ENCODE measurements at regions not wholly inside any gene's neighbourhood (a gene's known extent, or its start where the extent isn't known, plus 50 kb on each side); places are given as distances from the start of the nearest gene placed in this dataset.

- no peaks in the 10 kb centered on the region for H3K27me3 Mint-ChIP-seq (ENCODE audit: low read depth)
- no peaks in the 10 kb centered on the region for H3K4me1 Mint-ChIP-seq (ENCODE audit: low read depth)
- no peak overlapping the region for H3K27ac Mint-ChIP-seq
- ATAC-seq (replicated peaks in 1 of 2) (no peak), DNase-seq (no peak)
- H3K36me3 Mint-ChIP-seq (ENCODE audit: insufficient read depth in 2 of 2), result no peaks in the 10 kb centered on the region
- H3K9me3 Mint-ChIP-seq, result peaks cover 0 to 3% of the 10 kb centered on the region in 2 donors
- no peak overlapping the region for H3K4me3 Mint-ChIP-seq
Observed at GRCh38 chr2:129062146-129062912, 743.7 kb upstream of the HS6ST1 start.

GRCh38 chr2:129067070-129067469 lies 748.4 kb upstream of the HS6ST1 start:
- Mint-ChIP-seq H3K27ac (no peak overlapping the region), H3K9me3 (peaks cover 0 to 3% of the 10 kb centered on the region in 2 donors), H3K36me3 (ENCODE audit: insufficient read depth in 2 of 2) (no peaks in the 10 kb centered on the region), H3K4me3 (no peak overlapping the region), H3K4me1 (ENCODE audit: low read depth) (no peaks in the 10 kb centered on the region), H3K27me3 (ENCODE audit: low read depth) (no peaks in the 10 kb centered on the region)
- DNase-seq (no peak), ATAC-seq (replicated peaks in 1 of 2) (no peak)

- H3K4me1 Mint-ChIP-seq (ENCODE audit: low read depth), result no peaks in the 10 kb centered on the region
- no peak for ATAC-seq (replicated peaks in 1 of 2)
- no peaks in the 10 kb centered on the region for H3K27me3 Mint-ChIP-seq (ENCODE audit: low read depth)
- DNase-seq, result no peak
- H3K9me3 Mint-ChIP-seq, result peaks cover 0 to under 1% of the 10 kb centered on the region in 2 donors
- no peaks in the 10 kb centered on the region for H3K36me3 Mint-ChIP-seq (ENCODE audit: insufficient read depth in 2 of 2)
- no peak overlapping the region for H3K4me3 Mint-ChIP-seq
- H3K27ac Mint-ChIP-seq, result no peak overlapping the region
Observed at GRCh38 chr2:129067953-129068352, 749.3 kb upstream of the HS6ST1 start.

GRCh38 chr2:129068543-129068942 lies 749.9 kb upstream of the HS6ST1 start:
- no peaks in the 10 kb centered on the region for H3K4me1 Mint-ChIP-seq (ENCODE audit: low read depth)
- no peak overlapping the region for H3K27ac Mint-ChIP-seq
- H3K27me3 Mint-ChIP-seq (ENCODE audit: low read depth), result no peaks in the 10 kb centered on the region
- H3K36me3 Mint-ChIP-seq (ENCODE audit: insufficient read depth in 2 of 2), result no peaks in the 10 kb centered on the region
- ATAC-seq (replicated peaks in 1 of 2), result no peak
- no peaks in the 10 kb centered on the region for H3K9me3 Mint-ChIP-seq
- DNase-seq, result no peak
- H3K4me3 Mint-ChIP-seq, result no peak overlapping the region

- Mint-ChIP-seq H3K9me3 (no peaks in the 10 kb centered on the region), H3K27ac (no peak overlapping the region), H3K27me3 (ENCODE audit: low read depth) (no peaks in the 10 kb centered on the region), H3K4me3 (no peak overlapping the region), H3K4me1 (ENCODE audit: low read depth) (no peaks in the 10 kb centered on the region), H3K36me3 (ENCODE audit: insufficient read depth in 2 of 2) (no peaks in the 10 kb centered on the region)
- DNase-seq, result no peak
- ATAC-seq (replicated peaks in 1 of 2), result no peak
Observed at GRCh38 chr2:129069875-129070594, 751.4 kb upstream of the HS6ST1 start.

- no peak overlapping the region for H3K4me3 Mint-ChIP-seq
- no peaks in the 10 kb centered on the region for H3K27me3 Mint-ChIP-seq (ENCODE audit: low read depth)
- no peaks in the 10 kb centered on the region for H3K9me3 Mint-ChIP-seq
- ATAC-seq (replicated peaks in 1 of 2) (no peak), DNase-seq (no peak)
- no peak overlapping the region for H3K27ac Mint-ChIP-seq
- H3K36me3 Mint-ChIP-seq (ENCODE audit: insufficient read depth in 2 of 2), result no peaks in the 10 kb centered on the region
- no peaks in the 10 kb centered on the region for H3K4me1 Mint-ChIP-seq (ENCODE audit: low read depth)
Observed at GRCh38 chr2:129070663-129071062, 752.0 kb upstream of the HS6ST1 start.

GRCh38 chr2:129071531-129071930 lies 752.9 kb upstream of the HS6ST1 start:
- Mint-ChIP-seq H3K27me3 (ENCODE audit: low read depth) (no peaks in the 10 kb centered on the region), H3K9me3 (no peaks in the 10 kb centered on the region)
- ATAC-seq (replicated peaks in 1 of 2), result no peak

GRCh38 chr2:129074298-129074920 lies 755.7 kb upstream of the HS6ST1 start:
- H3K4me1 Mint-ChIP-seq (ENCODE audit: low read depth), result no peaks in the 10 kb centered on the region
- H3K36me3 Mint-ChIP-seq (ENCODE audit: insufficient read depth in 2 of 2), result no peaks in the 10 kb centered on the region

More at GRCh38 chr2:129071531-129071930, 752.9 kb upstream of the HS6ST1 start:
- no peaks in the 10 kb centered on the region for H3K4me1 Mint-ChIP-seq (ENCODE audit: low read depth)
- H3K27ac Mint-ChIP-seq, result no peak overlapping the region
- no peak for DNase-seq
- H3K4me3 Mint-ChIP-seq, result no peak overlapping the region
- no peaks in the 10 kb centered on the region for H3K36me3 Mint-ChIP-seq (ENCODE audit: insufficient read depth in 2 of 2)

GRCh38 chr2:129078548-129078947 lies 759.9 kb upstream of the HS6ST1 start:
- Mint-ChIP-seq H3K9me3 (no peaks in the 10 kb centered on the region), H3K4me3 (no peak overlapping the region), H3K4me1 (ENCODE audit: low read depth) (no peaks in the 10 kb centered on the region), H3K27me3 (ENCODE audit: low read depth) (no peaks in the 10 kb centered on the region), H3K36me3 (ENCODE audit: insufficient read depth in 2 of 2) (no peaks in the 10 kb centered on the region), H3K27ac (no peak overlapping the region)
- DNase-seq (no peak), ATAC-seq (replicated peaks in 1 of 2) (no peak)

More at GRCh38 chr2:129074298-129074920, 755.7 kb upstream of the HS6ST1 start:
- no peaks in the 10 kb centered on the region for H3K27me3 Mint-ChIP-seq (ENCODE audit: low read depth)
- no peak for ATAC-seq (replicated peaks in 1 of 2)
- no peak for DNase-seq
- H3K4me3 Mint-ChIP-seq, result no peak overlapping the region
- no peaks in the 10 kb centered on the region for H3K9me3 Mint-ChIP-seq
- H3K27ac Mint-ChIP-seq, result no peak overlapping the region

GRCh38 chr2:129080715-129081476 lies 762.2 kb upstream of the HS6ST1 start:
- Mint-ChIP-seq H3K4me1 (ENCODE audit: low read depth) (no peaks in the 10 kb centered on the region), H3K27ac (no peak overlapping the region), H3K36me3 (ENCODE audit: insufficient read depth in 2 of 2) (no peaks in the 10 kb centered on the region), H3K9me3 (no peaks in the 10 kb centered on the region), H3K4me3 (no peak overlapping the region), H3K27me3 (ENCODE audit: low read depth) (no peaks in the 10 kb centered on the region)
- ATAC-seq (replicated peaks in 1 of 2), result no peak
- DNase-seq, result no peak

GRCh38 chr2:129085386-129085785 lies 766.7 kb upstream of the HS6ST1 start:
- no peak for DNase-seq
- ATAC-seq (replicated peaks in 1 of 2), result no peak
- no peaks in the 10 kb centered on the region for H3K9me3 Mint-ChIP-seq
- no peaks in the 10 kb centered on the region for H3K4me1 Mint-ChIP-seq (ENCODE audit: low read depth)
- H3K4me3 Mint-ChIP-seq, result no peak overlapping the region
- H3K27ac Mint-ChIP-seq, result no peak overlapping the region
- H3K36me3 Mint-ChIP-seq (ENCODE audit: insufficient read depth in 2 of 2), result no peaks in the 10 kb centered on the region
- H3K27me3 Mint-ChIP-seq (ENCODE audit: low read depth), result no peaks in the 10 kb centered on the region

GRCh38 chr2:129087133-129087813 lies 768.6 kb upstream of the HS6ST1 start:
- Mint-ChIP-seq H3K4me1 (ENCODE audit: low read depth) (no peaks in the 10 kb centered on the region), H3K27ac (peak overlapping the region; percentile 70), H3K4me3 (no peak overlapping the region), H3K9me3 (no peaks in the 10 kb centered on the region), H3K36me3 (ENCODE audit: insufficient read depth in 2 of 2) (no peaks in the 10 kb centered on the region), H3K27me3 (ENCODE audit: low read depth) (no peaks in the 10 kb centered on the region)
- no peak for ATAC-seq (replicated peaks in 1 of 2)
- DNase-seq, result no peak
